H9 (cell line): ENCODE measurements at regions not wholly inside any gene's neighbourhood (a gene's known extent, or its start where the extent isn't known, plus 50 kb on each side); places are given as distances from the start of the nearest gene placed in this dataset.
A peak's percentile ranks its signal among the peaks of the same experiment; 100 is the strongest.

Experiments
- DNase-seq: peaks from one replicate; pipeline ENCODE4 v3.0.0-alpha.2; 2017
- H2AFZ ChIP-seq: one replicate; pipeline ENCODE4 v1.6.1; 2013; ENCODE audit warnings: mild to moderate bottlenecking, low read length, control low read depth, moderate library complexity
- H2AK5ac ChIP-seq: 2 replicates; pipeline ENCODE4 v1.6.1; 2013; ENCODE audit warnings: low read length, control low read depth, mixed read lengths; ENCODE audit not compliant: insufficient read length
- H2BK120ac ChIP-seq: one replicate; pipeline ENCODE4 v1.6.1; 2013; ENCODE audit warnings: low read depth, mild to moderate bottlenecking, low read length, control low read depth, inconsistent platforms; ENCODE audit not compliant: poor library complexity, severe bottlenecking
- H2BK12ac ChIP-seq: 2 replicates; pipeline ENCODE4 v1.6.1; 2013; ENCODE audit warnings: low read length, control low read depth, mixed read lengths, low read depth; ENCODE audit not compliant: insufficient read length
- H2BK15ac ChIP-seq: 2 replicates; pipeline ENCODE4 v1.6.1; 2013; ENCODE audit warnings: low read depth, low read length, control low read depth
- H2BK20ac ChIP-seq: one replicate; pipeline ENCODE4 v1.6.1; 2013; ENCODE audit warnings: low read depth, mild to moderate bottlenecking, low read length, control low read depth, inconsistent platforms; ENCODE audit not compliant: poor library complexity, severe bottlenecking
- H2BK5ac ChIP-seq: 2 replicates; pipeline ENCODE4 v1.6.1; 2013; ENCODE audit warnings: low read length, control low read depth, mixed read lengths; ENCODE audit not compliant: insufficient read length
- H3K14ac ChIP-seq: 2 replicates; pipeline ENCODE4 v1.6.1; 2013; ENCODE audit warnings: low read length, control low read depth; ENCODE audit not compliant: insufficient read depth
- H3K18ac ChIP-seq: 2 replicates; pipeline ENCODE4 v1.6.1; 2013; ENCODE audit warnings: low read depth, mild to moderate bottlenecking, mixed read lengths, low read length, control low read depth; ENCODE audit not compliant: insufficient read length
- H3K23ac ChIP-seq: 2 replicates; pipeline ENCODE4 v1.6.1; 2013; ENCODE audit warnings: low read length, control low read depth, mixed read lengths, low read depth; ENCODE audit not compliant: insufficient read length
- H3K23me2 ChIP-seq: 2 replicates; pipeline ENCODE4 v1.6.1; 2013; ENCODE audit warnings: low read depth, mild to moderate bottlenecking, mixed read lengths, low read length, control low read depth; ENCODE audit not compliant: insufficient read length, poor library complexity, severe bottlenecking
- H3K27ac ChIP-seq: 2 replicates; pipeline ENCODE4 v1.5.1; 2013; ENCODE audit warnings: low read length, control low read depth, mixed read lengths, low read depth; ENCODE audit not compliant: insufficient read length
- H3K27me3 ChIP-seq: 2 replicates; pipeline ENCODE4 v1.6.1; 2013; ENCODE audit warnings: low read length, control low read depth, inconsistent platforms; ENCODE audit not compliant: insufficient read depth
- H3K4ac ChIP-seq: 2 replicates; pipeline ENCODE4 v1.6.1; 2013; ENCODE audit warnings: low read depth, mild to moderate bottlenecking, control low read depth, inconsistent platforms, low read length, moderate library complexity
- H3K4me1 ChIP-seq: 2 replicates; pipeline ENCODE4 v1.6.1; 2013; ENCODE audit warnings: low read length, control low read depth, inconsistent platforms; ENCODE audit not compliant: insufficient read depth
- H3K4me2 ChIP-seq: 2 replicates; pipeline ENCODE4 v1.6.1; 2013; ENCODE audit warnings: low read length, control low read depth, mixed read lengths; ENCODE audit not compliant: insufficient read length, insufficient read depth
- H3K56ac ChIP-seq: 2 replicates; pipeline ENCODE4 v1.6.1; 2013; ENCODE audit warnings: low read depth, mild to moderate bottlenecking, mixed read lengths, low read length, control low read depth; ENCODE audit not compliant: insufficient read length
- H3K79me1 ChIP-seq: 2 replicates; pipeline ENCODE4 v1.6.1; 2013; ENCODE audit warnings: low read depth, mild to moderate bottlenecking, moderate library complexity, low read length, control low read depth, inconsistent platforms; ENCODE audit not compliant: insufficient read depth, poor library complexity, severe bottlenecking
- H3K79me2 ChIP-seq: 2 replicates; pipeline ENCODE4 v1.6.1; 2013; ENCODE audit warnings: low read length, control low read depth, inconsistent platforms; ENCODE audit not compliant: insufficient read depth
- H3K9ac ChIP-seq: 2 replicates; pipeline ENCODE4 v1.6.1; 2013; ENCODE audit warnings: low read length, control low read depth, mixed read lengths; ENCODE audit not compliant: insufficient read length; ENCODE audit errors: extremely low read depth
- H3K9me3 ChIP-seq: one replicate; pipeline ENCODE4 v1.6.1; 2013; ENCODE audit warnings: low read depth, low read length, inconsistent platforms; ENCODE audit not compliant: control insufficient read depth
- H3T11ph ChIP-seq: one replicate; pipeline ENCODE4 v1.6.1; 2013; ENCODE audit warnings: mild to moderate bottlenecking, low read length, control low read depth, inconsistent platforms
- H4K20me1 ChIP-seq: one replicate; pipeline ENCODE4 v1.6.1; 2013; ENCODE audit not compliant: control insufficient read depth, insufficient read length, insufficient read depth
- H4K5ac ChIP-seq: 2 replicates; pipeline ENCODE4 v1.6.1; 2013; ENCODE audit warnings: low read depth, mild to moderate bottlenecking, mixed read lengths, low read length, control low read depth; ENCODE audit not compliant: insufficient read length
- H4K8ac ChIP-seq: replicated peaks from 2 replicates; pipeline ENCODE4 v1.6.1; 2013; ENCODE audit warnings: low read length, control low read depth, mixed read lengths, low read depth; ENCODE audit not compliant: insufficient read length
- H4K91ac ChIP-seq: 2 replicates; pipeline ENCODE4 v1.6.1; 2013; ENCODE audit warnings: low read depth, mild to moderate bottlenecking, moderate library complexity, mixed read lengths, low read length, control low read depth; ENCODE audit not compliant: insufficient read length
- H3K27ac Mint-ChIP-seq, 3 experiments: 2 replicates in 2 of 3; 3 replicates in 1 of 3; pipeline ENCODE4 v1.8.0; 2020 to 2021; ENCODE audit warnings: mixed read lengths in 3 of 3, mild to moderate bottlenecking in 1 of 3, moderate library complexity in 1 of 3
- H3K27me3 Mint-ChIP-seq: 2 replicates; pipeline ENCODE4 v1.8.0; 2021; ENCODE audit warnings: low read depth, mild to moderate bottlenecking, moderate library complexity, mixed read lengths
- H3K36me3 Mint-ChIP-seq, 3 experiments: 2 replicates in 2 of 3; 3 replicates in 1 of 3; pipeline ENCODE4 v1.8.0; 2020 to 2021; ENCODE audit warnings: low read depth in 3 of 3, mixed read lengths in 3 of 3; ENCODE audit not compliant: insufficient read depth in 1 of 3
- H3K4me1 Mint-ChIP-seq, 2 experiments: 2 replicates each; pipeline ENCODE4 v1.8.0; 2020; ENCODE audit warnings: mixed read lengths in 2 of 2
- H3K4me3 Mint-ChIP-seq, 2 experiments: 2 replicates in 1 of 2; 3 replicates in 1 of 2; pipeline ENCODE4 v1.8.0; 2020 to 2021; ENCODE audit warnings: mild to moderate bottlenecking in 2 of 2, mixed read lengths in 2 of 2, moderate library complexity in 1 of 2
- H3K9me3 Mint-ChIP-seq, 2 experiments: 2 replicates in 1 of 2; 3 replicates in 1 of 2; pipeline ENCODE4 v1.8.0; 2020; ENCODE audit warnings: mild to moderate bottlenecking in 2 of 2, mixed read lengths in 2 of 2, moderate library complexity in 1 of 2
- CTCF ChIP-seq: fragments of 200-600 bp; sonication (generic); conservative IDR thresholded peaks from 3 replicates; pipeline ENCODE4 v1.8.0; 2021; ENCODE audit warnings: antibody characterized with exemption, mild to moderate bottlenecking
- WGBS: extraction: QIAGEN DNeasy Blood & Tissue Kit; methylation state at CpG from one replicate; pipeline ENCODE4 v1.1.7; 2013; ENCODE audit warnings: missing lambda C conversion rate, low lambda C conversion rate, mixed read lengths; ENCODE audit not compliant: insufficient read length; ENCODE audit errors: extremely low coverage; 5-methylcytosine and 5-hydroxymethylcytosine counted together

- no peak overlapping the region for H2BK120ac ChIP-seq
Measured at GRCh38 chr6:21333715-21334114, 259.8 kb upstream of the SOX4 start.

More at GRCh38 chr6:21333715-21334114, 259.8 kb upstream of the SOX4 start:
- no peaks in the 10 kb centered on the region for H3K79me1 ChIP-seq
- H3K27me3 Mint-ChIP-seq, result no peaks in the 10 kb centered on the region; the same call in 1 of the 2 replicates
- H3K18ac ChIP-seq, result no peak overlapping the region
- no peak overlapping the region for H2AK5ac ChIP-seq
- no peak overlapping the region for H3K9ac ChIP-seq
- H3K14ac ChIP-seq, result no peak overlapping the region
- H2BK20ac ChIP-seq, result no peak overlapping the region
- no peak overlapping the region for H2BK12ac ChIP-seq
- no CpG with 5 or more reads among the region's 2 CpGs for WGBS
- H3K56ac ChIP-seq, result no peak overlapping the region
- 0 out of 7 replicates have a peak overlapping the region, but pooled peaks of 1 of the 3 experiments have one; percentile 31 for H3K27ac Mint-ChIP-seq
- no peaks in the 10 kb centered on the region for H3K4me1 ChIP-seq
- H4K8ac ChIP-seq, result no peak overlapping the region
- H2BK5ac ChIP-seq, result no peak overlapping the region
- H3K4me3 Mint-ChIP-seq, result no peak overlapping the region
- no peak overlapping the region for H4K91ac ChIP-seq
- no peak overlapping the region for H3K23ac ChIP-seq
- no peaks in the 10 kb centered on the region for H4K20me1 ChIP-seq
- H3K4ac ChIP-seq, result no peak overlapping the region
- H3T11ph ChIP-seq, result no peak overlapping the region
- H3K27me3 ChIP-seq, result no peaks in the 10 kb centered on the region
- H3K27ac ChIP-seq, result no peak overlapping the region
- no peaks in the 10 kb centered on the region for H3K9me3 ChIP-seq
- H3K36me3 Mint-ChIP-seq, result peaks cover 0 to 4% (median 0%) of the 10 kb centered on the region in 3 experiments; a peak in 3 of 7 replicates
- H2AFZ ChIP-seq, result no peak overlapping the region
- H4K5ac ChIP-seq, result no peak overlapping the region
- H3K23me2 ChIP-seq, result no peaks in the 10 kb centered on the region
- H3K79me2 ChIP-seq, result no peaks in the 10 kb centered on the region
- no peak for DNase-seq
- H2BK15ac ChIP-seq, result no peak overlapping the region
- H3K4me2 ChIP-seq, result no peak overlapping the region
- H3K4me1 Mint-ChIP-seq, result peaks cover 0 to 3% of the 10 kb centered on the region in 2 experiments; a peak in 1 of 4 replicates
- TF ChIP-seq CTCF, result no peak
- H3K9me3 Mint-ChIP-seq, result peaks cover 2 to 3% of the 10 kb centered on the region in 2 experiments; a peak in 3 of 5 replicates
